Keratinocyte (primary cell): ENCODE measurements at regions not wholly inside any gene's neighbourhood (a gene's known extent, or its start where the extent isn't known, plus 50 kb on each side); places are given as distances from the start of the nearest gene placed in this dataset.

Source experiments
- DNase-seq: peaks from one replicate; pipeline ENCODE4 v3.0.0-alpha.2; 2011; ENCODE audit warnings: low read depth, missing footprints, low spot score
- FAIRE-seq: peaks from 2 replicates; lab custom pipeline; 2011; peaks lifted over from hg19 to GRCh38; lab: Jason Lieb, UNC
- H2AFZ ChIP-seq: 2 replicates; pipeline ENCODE4 v1.6.0; 2012; ENCODE audit warnings: low read length, control low read depth, inconsistent platforms; ENCODE audit not compliant: control insufficient read depth
- H3K27ac ChIP-seq: 2 replicates; pipeline ENCODE4 v1.5.1; 2011; ENCODE audit warnings: low read length; ENCODE audit not compliant: control insufficient read depth, insufficient read depth
- H3K27me3 ChIP-seq: 3 replicates; pipeline ENCODE4 v1.6.0; 2011; ENCODE audit warnings: low read length; ENCODE audit not compliant: control insufficient read depth, insufficient read depth; ENCODE audit errors: extremely low read depth
- H3K36me3 ChIP-seq, 2 experiments: 2 replicates in 1 of 2; 3 replicates in 1 of 2; pipeline ENCODE4 v1.5.1; 2011; ENCODE audit warnings: low read length in 2 of 2, mild to moderate bottlenecking in 1 of 2; ENCODE audit not compliant: control insufficient read depth in 2 of 2, insufficient read depth in 2 of 2; ENCODE audit errors: extremely low read depth in 1 of 2
- H3K4me1 ChIP-seq: 3 replicates; pipeline ENCODE4 v1.5.1; 2011; ENCODE audit warnings: low read length; ENCODE audit not compliant: control insufficient read depth, insufficient read depth; ENCODE audit errors: extremely low read depth
- H3K4me2 ChIP-seq: 3 replicates; pipeline ENCODE4 v1.6.0; 2011; ENCODE audit warnings: low read depth, low read length; ENCODE audit not compliant: control insufficient read depth, insufficient read depth; ENCODE audit errors: extremely low read depth
- H3K4me3 ChIP-seq, 3 experiments: fragments of 200-600 bp in 1 of 3; sonication (generic) in 1 of 3; 2 replicates in 2 of 3; 3 replicates in 1 of 3; pipeline ENCODE4 v1.5.1; 2011 to 2016; ENCODE audit warnings: low read length in 3 of 3, mild to moderate bottlenecking in 3 of 3, control low read depth in 2 of 3, inconsistent platforms in 1 of 3, low read depth in 1 of 3, mixed read lengths in 1 of 3, mixed run types in 1 of 3, moderate library complexity in 1 of 3; ENCODE audit not compliant: control insufficient read depth in 2 of 3, insufficient read depth in 2 of 3; ENCODE audit errors: extremely low read depth in 1 of 3
- H3K79me2 ChIP-seq: 2 replicates; pipeline ENCODE4 v1.6.0; 2012; ENCODE audit warnings: low read length; ENCODE audit not compliant: control insufficient read depth, insufficient read depth
- H3K9ac ChIP-seq: 3 replicates; pipeline ENCODE4 v1.6.0; 2011; ENCODE audit warnings: low read length; ENCODE audit not compliant: control insufficient read depth, insufficient read depth; ENCODE audit errors: extremely low read depth
- H3K9me1 ChIP-seq: 3 replicates; pipeline ENCODE4 v1.6.0; 2011; ENCODE audit warnings: low read length; ENCODE audit not compliant: control insufficient read depth, insufficient read depth; ENCODE audit errors: extremely low read depth
- H3K9me3 ChIP-seq: 2 replicates; pipeline ENCODE4 v1.5.1; 2012; ENCODE audit warnings: low read depth, low read length; ENCODE audit not compliant: control insufficient read depth
- H4K20me1 ChIP-seq: 3 replicates; pipeline ENCODE4 v1.6.0; 2011; ENCODE audit warnings: low read length; ENCODE audit not compliant: control insufficient read depth, insufficient read depth; ENCODE audit errors: extremely low read depth
- CTCF ChIP-seq, 3 experiments: IDR thresholded peaks in 1 of 3; conservative IDR thresholded peaks in 1 of 3; optimal IDR thresholded peaks in 1 of 3; 2 replicates in 2 of 3; 3 replicates in 1 of 3; pipeline versions ENCODE3 to v1.5.1; 2011; ENCODE audit warnings: low read length in 3 of 3, mild to moderate bottlenecking in 3 of 3, moderate library complexity in 2 of 3, control low read depth in 1 of 3, inconsistent platforms in 1 of 3; ENCODE audit not compliant: insufficient read depth in 2 of 3; ENCODE audit errors: extremely low read depth in 1 of 3
- EZH2 ChIP-seq: IDR thresholded peaks from one replicate; pipeline ENCODE4 v1.6.1; 2012; ENCODE audit warnings: inconsistent platforms, mild to moderate bottlenecking, low read length, moderate library complexity
- dilution Hi-C: fragments of 300-500 bp; cut with MboI; formaldehyde crosslinking; loops from one replicate; pipeline ENCODE4 v1.7.0; 2020; ENCODE audit warnings: low sequenced_read_pairs; ENCODE audit not compliant: extremely low pct_ligation_motif_present

- Histone ChIP-seq H3K4me1 (no peaks in the 10 kb centered on the region), H2AFZ (no peak overlapping the region), H3K27me3 (no peaks in the 10 kb centered on the region), H3K9ac (no peak overlapping the region), H3K4me2 (no peak overlapping the region), H3K4me3 (no peak overlapping the region), H3K9me1 (no peaks in the 10 kb centered on the region), H4K20me1 (no peaks in the 10 kb centered on the region), H3K9me3 (no peaks in the 10 kb centered on the region), H3K27ac (no peak overlapping the region), H3K79me2 (no peaks in the 10 kb centered on the region), H3K36me3 (no peaks in the 10 kb centered on the region)
- dilution Hi-C loops, result no loop called here
- FAIRE-seq (no peak), DNase-seq (no peak)
- TF ChIP-seq EZH2 (no peak), CTCF (optimal IDR thresholded peaks at IDR 0.05 in 1 of 3, IDR thresholded peaks at IDR 0.05 in 1 of 3, conservative IDR thresholded peaks at IDR 0.05 in 1 of 3; ENCODE audit: extremely low read depth in 1 of 3, insufficient read depth in 2 of 3, low read length in 3 of 3) (no peak)
These were observed 79.9 kb upstream of the GPC6 start for GRCh38 chr13:93146584-93147297.

GRCh38 chr13:93147298-93147645 is 79.3 kb upstream of the GPC6 start:
- TF ChIP-seq CTCF (optimal IDR thresholded peaks at IDR 0.05 in 1 of 3, IDR thresholded peaks at IDR 0.05 in 1 of 3, conservative IDR thresholded peaks at IDR 0.05 in 1 of 3; ENCODE audit: extremely low read depth in 1 of 3, insufficient read depth in 2 of 3, low read length in 3 of 3) (no peak), EZH2 (no peak)
- DNase-seq, result no peak
- H3K9ac ChIP-seq, result no peak overlapping the region
- H3K27me3 ChIP-seq, result no peaks in the 10 kb centered on the region
- no peaks in the 10 kb centered on the region for H3K79me2 ChIP-seq
- H3K9me3 ChIP-seq, result no peaks in the 10 kb centered on the region
- no peaks in the 10 kb centered on the region for H4K20me1 ChIP-seq
- H3K4me2 ChIP-seq, result no peak overlapping the region
- dilution Hi-C loops, result no loop called here
- H3K4me3 ChIP-seq, result no peak overlapping the region
- H2AFZ ChIP-seq, result no peak overlapping the region
- H3K36me3 ChIP-seq, result no peaks in the 10 kb centered on the region
- no peak overlapping the region for H3K27ac ChIP-seq
- H3K9me1 ChIP-seq, result no peaks in the 10 kb centered on the region
- H3K4me1 ChIP-seq, result no peaks in the 10 kb centered on the region
- no peak for FAIRE-seq
